MCF 10A (cell line): ENCODE measurements at regions not wholly inside any gene's neighbourhood (a gene's known extent, or its start where the extent isn't known, plus 50 kb on each side); places are given as distances from the start of the nearest gene placed in this dataset.

Experiments used
- BruUV-seq: library from RNA; stranded (reverse); fragments of 400-500 nt; replicated peaks from 2 replicates; lab custom pipeline; 2021; lab: Mats Ljungman, UMichigan
- CTCF ChIA-PET: fragments of 300-600 bp; sonication (Branson Sonifier 250); formaldehyde crosslinking; extraction: SDS; loops from one replicate; lab custom pipeline; 2021; ENCODE audit warnings: antibody characterized with exemption, inconsistent platforms; lab: Yijun Ruan, JAX
- POLR2A ChIA-PET: fragments of 300-600, 350-650 bp; sonication (Branson Sonifier 250); formaldehyde crosslinking; extraction: SDS; loops from one replicate; lab custom pipeline; 2020; ENCODE audit warnings: antibody characterized with exemption, inconsistent platforms; lab: Yijun Ruan, JAX
- DNase-seq: peaks from one replicate; pipeline ENCODE4 v3.0.0-alpha.2; 2018; ENCODE audit not compliant: unreplicated experiment
- H3K27ac Mint-ChIP-seq: one replicate; pipeline ENCODE4 v1.8.0; 2022; ENCODE audit warnings: mild to moderate bottlenecking, low read depth, mixed read lengths; ENCODE audit not compliant: unreplicated experiment
- H3K27me3 Mint-ChIP-seq: one replicate; pipeline ENCODE4 v1.8.0; 2022; ENCODE audit warnings: mixed read lengths; ENCODE audit not compliant: insufficient read depth, unreplicated experiment
- H3K36me3 Mint-ChIP-seq: one replicate; pipeline ENCODE4 v1.8.0; 2022; ENCODE audit warnings: mild to moderate bottlenecking, moderate library complexity, mixed read lengths; ENCODE audit not compliant: insufficient read depth, unreplicated experiment
- H3K4me1 Mint-ChIP-seq: one replicate; pipeline ENCODE4 v1.8.0; 2022; ENCODE audit warnings: mixed read lengths; ENCODE audit not compliant: insufficient read depth, unreplicated experiment
- H3K4me3 Mint-ChIP-seq: one replicate; pipeline ENCODE4 v1.8.0; 2022; ENCODE audit warnings: mild to moderate bottlenecking, moderate library complexity, mixed read lengths; ENCODE audit not compliant: unreplicated experiment
- H3K9me3 Mint-ChIP-seq: one replicate; pipeline ENCODE4 v1.8.0; 2022; ENCODE audit warnings: mixed read lengths; ENCODE audit not compliant: unreplicated experiment
- CTCF ChIP-seq: fragments of 200-600 bp; IDR thresholded peaks from one replicate; pipeline ENCODE4 v1.8.0; 2022; ENCODE audit warnings: antibody characterized with exemption, mild to moderate bottlenecking; ENCODE audit not compliant: unreplicated experiment
- intact Hi-C: fragments of 100-400 bp; cut with micrococcal nuclease; formaldehyde crosslinking; loops from 2 replicates; pipeline ENCODE4 v1.14.1; 2022

- DNase-seq, result no peak
- no peaks in the 10 kb centered on the region for H3K36me3 Mint-ChIP-seq
- POLR2A ChIA-PET, result no interaction called here
- H3K4me3 Mint-ChIP-seq, result no peak overlapping the region
- peaks cover 15% of the 10 kb centered on the region for H3K9me3 Mint-ChIP-seq
- CTCF ChIA-PET, result no interaction called here
- H3K27me3 Mint-ChIP-seq, result no peaks in the 10 kb centered on the region
- no TSS peak for BruUV-seq
- TF ChIP-seq CTCF, result no peak
- intact Hi-C loops, result no loop called here
- H3K27ac Mint-ChIP-seq, result no peak overlapping the region
- H3K4me1 Mint-ChIP-seq, result no peaks in the 10 kb centered on the region
Observed at GRCh38 chr10:26952094-26952493, 91.3 kb upstream of the ABI1 start.

GRCh38 chr10:26951650-26952049, 90.9 kb upstream of the ABI1 start:
- H3K27ac Mint-ChIP-seq, result no peak overlapping the region
- H3K27me3 Mint-ChIP-seq, result no peaks in the 10 kb centered on the region
- intact Hi-C loops, result no loop called here
- no peaks in the 10 kb centered on the region for H3K4me1 Mint-ChIP-seq
- DNase-seq, result no peak
- ChIA-PET POLR2A (no interaction called here), CTCF (no interaction called here)
- no TSS peak for BruUV-seq
- H3K36me3 Mint-ChIP-seq, result no peaks in the 10 kb centered on the region
- H3K9me3 Mint-ChIP-seq, result peaks cover 15% of the 10 kb centered on the region
- TF ChIP-seq CTCF, result no peak
- no peak overlapping the region for H3K4me3 Mint-ChIP-seq

GRCh38 chr10:26950934-26951333, 90.2 kb upstream of the ABI1 start:
- Mint-ChIP-seq H3K27me3 (no peaks in the 10 kb centered on the region), H3K4me3 (no peak overlapping the region), H3K9me3 (peaks cover 15% of the 10 kb centered on the region), H3K4me1 (no peaks in the 10 kb centered on the region), H3K36me3 (no peaks in the 10 kb centered on the region), H3K27ac (no peak overlapping the region)
- DNase-seq, result no peak
- no TSS peak for BruUV-seq
- TF ChIP-seq CTCF, result no peak
- intact Hi-C loops, result no loop called here
- ChIA-PET POLR2A (no interaction called here), CTCF (no interaction called here)

- H3K27ac Mint-ChIP-seq, result no peak overlapping the region
- no TSS peak for BruUV-seq
- DNase-seq, result no peak
- no peak overlapping the region for H3K4me3 Mint-ChIP-seq
- ChIA-PET POLR2A (no interaction called here), CTCF (interaction anchor here (0.6 kb wide), 1 partner anchor 208 kb away, joined by 3 read pairs; no protein-coding TSS in a partner anchor)
- H3K9me3 Mint-ChIP-seq, result peaks cover 15% of the 10 kb centered on the region
- intact Hi-C loops, result no loop called here
- H3K36me3 Mint-ChIP-seq, result no peaks in the 10 kb centered on the region
- no peak for TF ChIP-seq CTCF
- H3K27me3 Mint-ChIP-seq, result no peaks in the 10 kb centered on the region
- H3K4me1 Mint-ChIP-seq, result no peaks in the 10 kb centered on the region
Observed at GRCh38 chr10:26946102-26946811, 85.5 kb upstream of the ABI1 start.
